HCT116 (cell line): ENCODE measurements at regions not wholly inside any gene's neighbourhood (a gene's known extent, or its start where the extent isn't known, plus 50 kb on each side); places are given as distances from the start of the nearest gene placed in this dataset.

Source experiments
- ATAC-seq: fragments of 200-7000 bp; cut with Tn5 transposase; 2 replicates; pipeline ENCODE4 v1.9.1; 2020; ENCODE audit warnings: mild to moderate bottlenecking, moderate library complexity
- BruUV-seq: library from RNA; stranded (reverse); fragments of 400-500 nt; replicated peaks from 2 replicates; lab custom pipeline; 2021; lab: Mats Ljungman, UMichigan
- CTCF ChIA-PET: fragments of 300-600 bp; sonication (Branson Sonifier 250); formaldehyde crosslinking; loops from one replicate; lab custom pipeline; 2021; ENCODE audit warnings: antibody characterized with exemption; lab: Charles Lee
- POLR2A ChIA-PET: fragments of 300-600, 350-600 bp; sonication (Branson Sonifier 250); formaldehyde crosslinking; loops from one replicate; lab custom pipeline; 2021; ENCODE audit warnings: antibody characterized with exemption; lab: Charles Lee
- RAD21 ChIA-PET, 2 experiments: fragments of 300-600 bp; sonication (Branson Sonifier 250); formaldehyde crosslinking; loops; one replicate each; lab custom pipeline; 2023; ENCODE audit warnings: low total read pairs in 2 of 2; ENCODE audit not compliant: uncharacterized antibody in 2 of 2, unreplicated experiment in 2 of 2, low non-redundant PET in 1 of 2; lab: Charles Lee
- DNase-seq: peaks from one replicate; pipeline ENCODE4 v3.0.0-alpha.2; 2010; ENCODE audit warnings: low read depth, low spot score
- H2AFZ ChIP-seq: fragments of 200-600 bp; shearing (Covaris generic), sonication (generic); 2 replicates; pipeline ENCODE4 v1.6.1; 2017; ENCODE audit warnings: low read depth, mixed run types, mixed read lengths, antibody characterized with exemption, low read length; ENCODE audit not compliant: poor library complexity, severe bottlenecking
- H3K27ac ChIP-seq: 2 replicates; pipeline ENCODE4 v1.5.1; 2012; ENCODE audit warnings: low read depth, low read length
- H3K27me3 ChIP-seq: fragments of 200-600 bp; sonication (generic); 2 replicates; pipeline ENCODE4 v1.6.1; 2016; ENCODE audit warnings: mixed run types, low read length, mixed read lengths; ENCODE audit not compliant: insufficient read depth
- H3K36me3 ChIP-seq, 2 experiments: fragments of 200-500 bp in 1 of 2; fragments of 200-600 bp in 1 of 2; sonication (Bioruptor generic) in 1 of 2; sonication (generic) in 1 of 2; 2 replicates each; pipeline versions ENCODE4 v1.5.1 to v1.6.1; 2014 to 2016; ENCODE audit warnings: low read length in 2 of 2, inconsistent platforms in 1 of 2, mixed read lengths in 1 of 2, mixed run types in 1 of 2; ENCODE audit not compliant: insufficient read depth in 2 of 2, control insufficient read depth in 1 of 2
- H3K4me1 ChIP-seq, 2 experiments: fragments of 200-600 bp in 1 of 2; sonication (generic) in 1 of 2; 2 replicates each; pipeline versions ENCODE4 v1.5.1 to v1.6.1; 2012 to 2017; ENCODE audit warnings: low read length in 2 of 2, inconsistent platforms in 1 of 2, mild to moderate bottlenecking in 1 of 2, mixed read lengths in 1 of 2, mixed run types in 1 of 2, moderate library complexity in 1 of 2; ENCODE audit not compliant: insufficient read depth in 2 of 2, control insufficient read depth in 1 of 2
- H3K4me2 ChIP-seq: fragments of 200-600 bp; sonication (generic); 2 replicates; pipeline ENCODE4 v1.6.1; 2017; ENCODE audit warnings: mixed run types, low read length, mixed read lengths
- H3K4me3 ChIP-seq, 2 experiments: fragments of 200-600 bp in 1 of 2; sonication (generic) in 1 of 2; replicated peaks in 1 of 2; 2 replicates each; pipeline ENCODE4 v1.5.1; 2011 to 2016; ENCODE audit warnings: low read length in 2 of 2, control low read depth in 1 of 2, low read depth in 1 of 2, mild to moderate bottlenecking in 1 of 2, mixed read lengths in 1 of 2, mixed run types in 1 of 2
- H3K79me2 ChIP-seq: fragments of 200-600 bp; sonication (generic); 2 replicates; pipeline ENCODE4 v1.6.1; 2017; ENCODE audit warnings: mild to moderate bottlenecking, mixed run types, low read length, moderate library complexity, mixed read lengths; ENCODE audit not compliant: insufficient read depth
- H3K9ac ChIP-seq: fragments of 200-600 bp; sonication (generic); 2 replicates; pipeline ENCODE4 v1.6.1; 2016; ENCODE audit warnings: low read length, mixed read lengths
- H3K9me2 ChIP-seq: fragments of 200-600 bp; sonication (generic), shearing (Covaris generic); 2 replicates; pipeline ENCODE4 v1.6.1; 2017; ENCODE audit warnings: mixed run types, mild to moderate bottlenecking, moderate library complexity; ENCODE audit not compliant: insufficient read depth
- H3K9me3 ChIP-seq, 2 experiments: fragments of 200-500 bp in 1 of 2; fragments of 200-600 bp in 1 of 2; sonication (Bioruptor generic) in 1 of 2; sonication (generic) in 1 of 2; 2 replicates each; pipeline ENCODE4 v1.6.1; 2014 to 2017; ENCODE audit warnings: low read length in 2 of 2, mixed read lengths in 2 of 2, inconsistent platforms in 1 of 2, low read depth in 1 of 2, mild to moderate bottlenecking in 1 of 2, mixed run types in 1 of 2, moderate library complexity in 1 of 2; ENCODE audit not compliant: control insufficient read depth in 1 of 2, insufficient read depth in 1 of 2
- H4K20me1 ChIP-seq: fragments of 200-600 bp; sonication (generic), shearing (Covaris generic); 2 replicates; pipeline ENCODE4 v1.6.1; 2017; ENCODE audit warnings: mixed run types, mild to moderate bottlenecking, moderate library complexity; ENCODE audit not compliant: insufficient read depth
- ATF3 ChIP-seq: IDR thresholded peaks from 2 replicates; pipeline ENCODE4 v1.6.1; 2012
- CTCF ChIP-seq, 3 experiments: fragments of 200-600 bp in 1 of 3; sonication (generic) in 1 of 3; IDR thresholded peaks in 2 of 3; conservative IDR thresholded peaks in 1 of 3; 2 replicates each; pipeline ENCODE4 v1.5.1; 2012 to 2017; ENCODE audit warnings: low read depth in 2 of 3, low read length in 2 of 3, antibody characterized with exemption in 1 of 3, borderline replicate concordance in 1 of 3, control low read depth in 1 of 3, mild to moderate bottlenecking in 1 of 3, mixed read lengths in 1 of 3, mixed run types in 1 of 3, moderate library complexity in 1 of 3; ENCODE audit not compliant: insufficient read depth in 1 of 3
- EGR1 ChIP-seq: IDR thresholded peaks from 2 replicates; pipeline ENCODE4 v1.6.1; 2012; ENCODE audit warnings: low read depth
- ELF1 ChIP-seq: IDR thresholded peaks from 2 replicates; pipeline ENCODE4 v1.6.1; 2012; ENCODE audit warnings: low read depth, borderline replicate concordance
- EZH2 ChIP-seq: fragments of 200-600 bp; sonication (generic); IDR thresholded peaks from 2 replicates; pipeline ENCODE4 v1.6.1; 2017; ENCODE audit warnings: antibody characterized with exemption, mixed run types
- EZH2phosphoT487 ChIP-seq: fragments of 200-600 bp; IDR thresholded peaks from 2 replicates; pipeline ENCODE4 v1.6.1; 2018; ENCODE audit warnings: antibody characterized with exemption, borderline replicate concordance
- JUND ChIP-seq: IDR thresholded peaks from 2 replicates; pipeline ENCODE4 v1.6.1; 2012
- MAX ChIP-seq: IDR thresholded peaks from 2 replicates; pipeline ENCODE4 v1.6.1; 2012
- POLR2A ChIP-seq: IDR thresholded peaks from 2 replicates; pipeline ENCODE4 v1.7.0; 2011; ENCODE audit warnings: borderline replicate concordance; ENCODE audit not compliant: insufficient read depth, insufficient read length; ENCODE audit errors: extremely low read depth
- SRF ChIP-seq: IDR thresholded peaks from 2 replicates; pipeline ENCODE4 v1.6.1; 2012; ENCODE audit warnings: low read depth
- TCF7L2 ChIP-seq: IDR thresholded peaks from 2 replicates; pipeline ENCODE4 v1.7.0; 2011; ENCODE audit warnings: borderline replicate concordance, inconsistent platforms; ENCODE audit not compliant: insufficient read depth, insufficient read length; ENCODE audit errors: extremely low read depth
- YY1 ChIP-seq: IDR thresholded peaks from 2 replicates; pipeline ENCODE4 v1.6.1; 2011; ENCODE audit warnings: low read length, low read depth, moderate library complexity, mild to moderate bottlenecking; ENCODE audit not compliant: insufficient replicate concordance; ENCODE audit errors: extremely low read depth
- ZBTB33 ChIP-seq: IDR thresholded peaks from 2 replicates; pipeline ENCODE4 v1.6.1; 2011; ENCODE audit warnings: mild to moderate bottlenecking, low read length, moderate library complexity; ENCODE audit not compliant: insufficient replicate concordance; ENCODE audit errors: extremely low read depth
- intact Hi-C: fragments of 100-400 bp; cut with micrococcal nuclease; formaldehyde crosslinking; loops from 2 replicates; pipeline ENCODE4 v1.10.0; 2022

GRCh38 chr1:233734456-233734855, 120.5 kb downstream of the KCNK1 start:
- Histone ChIP-seq H3K36me3 (no peaks in the 10 kb centered on the region), H3K9me3 (no peaks in the 10 kb centered on the region), H3K27me3 (no peaks in the 10 kb centered on the region), H3K9me2 (no peaks in the 10 kb centered on the region), H3K27ac (no peak overlapping the region), H3K4me2 (no peak overlapping the region), H3K79me2 (no peaks in the 10 kb centered on the region), H3K4me1 (no peaks in the 10 kb centered on the region), H4K20me1 (no peaks in the 10 kb centered on the region), H2AFZ (no peak overlapping the region), H3K9ac (no peak overlapping the region), H3K4me3 (no peak overlapping the region)
- ChIA-PET CTCF (no interaction called here), RAD21 (no interaction called here), POLR2A (no interaction called here)
- ATAC-seq (no peak), DNase-seq (no peak)
- TF ChIP-seq YY1 (no peak), ELF1 (no peak), JUND (no peak), EGR1 (no peak), MAX (no peak), ATF3 (no peak), EZH2 (no peak), ZBTB33 (no peak), POLR2A (no peak), SRF (no peak), EZH2phosphoT487 (no peak), TCF7L2 (no peak), CTCF (IDR thresholded peaks at IDR 0.05 in 2 of 3, conservative IDR thresholded peaks at IDR 0.05 in 1 of 3; ENCODE audit: borderline replicate concordance in 1 of 3, insufficient read depth in 1 of 3, low read depth in 2 of 3, low read length in 2 of 3) (no peak)
- BruUV-seq = no TSS peak
- intact Hi-C loops = no loop called here
